Hypothalamus (tissue), 51 donors: ENCODE measurements at regions not wholly inside any gene's neighbourhood (a gene's known extent, or its start where the extent isn't known, plus 50 kb on each side); places are given as distances from the start of the nearest gene placed in this dataset.

ENCODE experiments used
- DNase-seq, 51 donors: peaks; one replicate each; lab custom pipeline; 2025; lab: John Stamatoyannopoulos, UW

GRCh38 chr1:56199956-56200355 is 379.4 kb downstream of the PLPP3 start:
- DNase-seq, result no peak

- DNase-seq, result no peak
These were observed 380.3 kb downstream of the PLPP3 start for GRCh38 chr1:56199061-56199460.

- no peak for DNase-seq
These were observed 381.4 kb downstream of the PLPP3 start for GRCh38 chr1:56197946-56198345.

GRCh38 chr1:56196839-56197238 is 382.5 kb downstream of the PLPP3 start:
- no peak for DNase-seq

- DNase-seq, result no peak
These were observed 384.6 kb downstream of the PLPP3 start for GRCh38 chr1:56194701-56195300.

- DNase-seq, result no peak
These were observed 385.7 kb downstream of the PLPP3 start for GRCh38 chr1:56193656-56194055.

- no peak for DNase-seq
These were observed 388.0 kb downstream of the PLPP3 start for GRCh38 chr1:56191369-56191768.

- no peak for DNase-seq
These were observed 388.5 kb downstream of the PLPP3 start for GRCh38 chr1:56190806-56191365.

- DNase-seq, result peak in 6 of 51 donors; percentile 1 to 31 (median 6)
These were observed 389.2 kb downstream of the PLPP3 start for GRCh38 chr1:56189946-56190805.

GRCh38 chr1:56189454-56189853 is 389.9 kb downstream of the PLPP3 start:
- DNase-seq, result no peak

- DNase-seq, result no peak
These were observed 390.5 kb downstream of the PLPP3 start for GRCh38 chr1:56188855-56189254.

- no peak for DNase-seq
These were observed 391.1 kb downstream of the PLPP3 start for GRCh38 chr1:56188221-56188620.

GRCh38 chr1:56187405-56187804 is 392.0 kb downstream of the PLPP3 start:
- no peak for DNase-seq

GRCh38 chr1:56185493-56185892 is 393.9 kb downstream of the PLPP3 start:
- no peak for DNase-seq

- DNase-seq, result no peak
These were observed 396.2 kb downstream of the PLPP3 start for GRCh38 chr1:56183151-56183550.

- DNase-seq, result no peak
These were observed 398.7 kb downstream of the PLPP3 start for GRCh38 chr1:56180520-56181190.

GRCh38 chr1:56179543-56179942 is 399.8 kb downstream of the PLPP3 start:
- DNase-seq, result no peak

GRCh38 chr1:56175211-56175610 is 404.2 kb downstream of the PLPP3 start:
- DNase-seq, result no peak

- DNase-seq, result no peak
These were observed 405.0 kb downstream of the PLPP3 start for GRCh38 chr1:56174176-56174885.

- DNase-seq, result no peak
These were observed 405.6 kb downstream of the PLPP3 start for GRCh38 chr1:56173736-56174135.

GRCh38 chr1:56171670-56172069 is 407.7 kb downstream of the PLPP3 start:
- DNase-seq, result no peak
